K562 (cell line): ENCODE measurements at regions not wholly inside any gene's neighbourhood (a gene's known extent, or its start where the extent isn't known, plus 50 kb on each side); places are given as distances from the start of the nearest gene placed in this dataset.

Experiments used
- ATAC-seq: fragments of 200-7000 bp; cut with Tn5 transposase; 3 replicates; pipeline ENCODE4 v1.9.1; 2020; ENCODE audit warnings: moderate library complexity
- BruUV-seq: library from RNA; stranded (reverse); fragments of 400-500 nt; replicated peaks from 2 replicates; lab custom pipeline; 2021; lab: Mats Ljungman, UMichigan
- CTCF ChIA-PET: fragments of 300-600 bp; formaldehyde crosslinking; extraction: SDS; loops from one replicate; lab custom pipeline; 2021; ENCODE audit warnings: low intra/inter-chr PET ratio; lab: Yijun Ruan, JAX
- POLR2A ChIA-PET: fragments of 300-600, 350-650 bp; sonication (Branson Sonifier 250); formaldehyde crosslinking; extraction: SDS; loops from one replicate; lab custom pipeline; 2021; ENCODE audit warnings: antibody characterized with exemption, inconsistent platforms; lab: Yijun Ruan, JAX
- DNase-seq, 4 experiments: peaks; one replicate each; pipeline versions ENCODE4 v3.0.0 to v3.0.0-alpha.2; 2011 to 2018; ENCODE audit warnings: low spot score in 3 of 4, mixed read lengths in 3 of 4; ENCODE audit errors: extremely low read depth in 1 of 4
- FAIRE-seq: peaks from 2 replicates; lab custom pipeline; 2011; peaks lifted over from hg19 to GRCh38; lab: Jason Lieb, UNC
- H2AFZ ChIP-seq: 2 replicates; pipeline ENCODE4 v1.6.0; 2011; ENCODE audit warnings: low read depth, low read length, control low read depth, inconsistent platforms
- H3K27ac ChIP-seq: fragments of 200-600 bp; 3 replicates; pipeline ENCODE4 v1.8.0; 2011; ENCODE audit warnings: low read depth, mild to moderate bottlenecking, control low read depth, inconsistent platforms, low read length, moderate library complexity, mixed read lengths; ENCODE audit errors: extremely low read depth
- H3K27me3 ChIP-seq, 2 experiments: fragments of 300-600 bp in 1 of 2; 2 replicates in 1 of 2; 3 replicates in 1 of 2; pipeline versions ENCODE4 v1.6.0 to v1.8.0; 2011; ENCODE audit warnings: inconsistent platforms in 2 of 2, low read length in 2 of 2, mild to moderate bottlenecking in 1 of 2, mixed read lengths in 1 of 2, moderate library complexity in 1 of 2; ENCODE audit not compliant: control insufficient read depth in 2 of 2, insufficient read depth in 2 of 2
- H3K36me3 ChIP-seq: fragments of 300-600 bp; 3 replicates; pipeline ENCODE4 v1.8.0; 2011; ENCODE audit warnings: mild to moderate bottlenecking, low read length, inconsistent platforms; ENCODE audit not compliant: control insufficient read depth, insufficient read depth
- H3K4me1 ChIP-seq, 2 experiments: fragments of 200-600 bp in 1 of 2; replicated peaks in 1 of 2; 2 replicates in 1 of 2; 3 replicates in 1 of 2; pipeline versions ENCODE4 v1.5.1 to v1.8.0; 2011; ENCODE audit warnings: inconsistent platforms in 2 of 2, low read length in 2 of 2, mild to moderate bottlenecking in 1 of 2, mixed read lengths in 1 of 2, moderate library complexity in 1 of 2; ENCODE audit not compliant: control insufficient read depth in 2 of 2, insufficient read depth in 2 of 2
- H3K4me2 ChIP-seq: 2 replicates; pipeline ENCODE4 v1.6.1; 2011; ENCODE audit warnings: low read length, control low read depth, inconsistent platforms, mixed read lengths; ENCODE audit not compliant: insufficient read depth
- H3K4me3 ChIP-seq: fragments of 200-600 bp; sonication (generic), shearing (Covaris generic); 2 replicates; pipeline ENCODE4 v1.5.1; 2016; ENCODE audit warnings: control low read depth, inconsistent platforms
- H3K79me2 ChIP-seq: fragments of 200-600 bp; 3 replicates; pipeline ENCODE4 v1.8.0; 2011; ENCODE audit warnings: low read length, inconsistent platforms; ENCODE audit not compliant: control insufficient read depth, insufficient read depth
- H3K9ac ChIP-seq, 2 experiments: 2 replicates each; pipeline versions ENCODE4 v1.6.0 to v1.6.1; 2011; ENCODE audit warnings: low read depth in 2 of 2, low read length in 2 of 2, control low read depth in 1 of 2, inconsistent platforms in 1 of 2, mild to moderate bottlenecking in 1 of 2, mixed read lengths in 1 of 2; ENCODE audit not compliant: insufficient read depth in 1 of 2
- H3K9me1 ChIP-seq: one replicate; pipeline ENCODE4 v1.6.0; 2011; ENCODE audit warnings: inconsistent platforms, mild to moderate bottlenecking, low read length, moderate library complexity; ENCODE audit not compliant: control insufficient read depth, insufficient read depth
- H3K9me3 ChIP-seq: replicated peaks from 2 replicates; pipeline ENCODE4 v1.5.1; 2011; ENCODE audit warnings: low read depth, low read length, inconsistent platforms; ENCODE audit not compliant: control insufficient read depth, insufficient read depth
- H4K20me1 ChIP-seq: replicated peaks from 2 replicates; pipeline ENCODE4 v1.6.1; 2011; ENCODE audit warnings: low read length, inconsistent platforms, mixed read lengths; ENCODE audit not compliant: control insufficient read depth, insufficient read depth
- ARHGAP35 ChIP-seq: fragments of 450-650 bp; IDR thresholded peaks from 2 replicates; pipeline ENCODE4 v1.6.1; 2018; ENCODE audit not compliant: partially characterized antibody
- HOXB6 ChIP-seq: fragments of 250-450 bp; sonication (Bioruptor Pico); IDR thresholded peaks from 2 replicates; pipeline ENCODE4 v1.5.1; 2022; ENCODE audit warnings: mild to moderate bottlenecking, borderline replicate concordance
- MAFF ChIP-seq: IDR thresholded peaks from 2 replicates; pipeline ENCODE4 v1.6.1; 2012; ENCODE audit warnings: low read length, improper control_type of control experiment
- NFYB ChIP-seq: IDR thresholded peaks from 2 replicates; pipeline ENCODE4 v1.6.1; 2011; ENCODE audit warnings: mild to moderate bottlenecking, moderate library complexity; ENCODE audit not compliant: insufficient read length; ENCODE audit errors: extremely low read depth
- POLR2AphosphoS5 ChIP-seq: IDR thresholded peaks from 2 replicates; pipeline ENCODE4 v1.6.1; 2011; ENCODE audit warnings: mild to moderate bottlenecking, low read depth, low read length, moderate library complexity; ENCODE audit not compliant: control insufficient read depth, insufficient read depth
- SMAD1 ChIP-seq: fragments of 150-350 bp; IDR thresholded peaks from 2 replicates; pipeline ENCODE4 v1.6.1; 2014; ENCODE audit warnings: low read length, low read depth; ENCODE audit not compliant: partially characterized antibody
- SMARCA4 ChIP-seq: fragments of 450-650 bp; IDR thresholded peaks from 2 replicates; pipeline ENCODE4 v1.6.1; 2016
- TSC22D4 ChIP-seq: fragments of 450-650 bp; IDR thresholded peaks from 2 replicates; pipeline ENCODE4 v1.6.1; 2016; ENCODE audit warnings: missing genetic modification characterization, missing biosample characterization, control low read depth
- ZNF507 ChIP-seq: conservative IDR thresholded peaks from 2 replicates; pipeline ENCODE4 v1.6.1; 2017; ENCODE audit warnings: missing genetic modification characterization, missing compliant biosample characterization
- ZNF584 ChIP-seq: fragments of 200-800 bp; sonication (Bioruptor generic); IDR thresholded peaks from 2 replicates; pipeline ENCODE4 v1.6.1; 2016; ENCODE audit warnings: low read depth, mild to moderate bottlenecking, missing genetic modification characterization, missing compliant biosample characterization
- ZNF668 ChIP-seq: fragments of 250-450 bp; sonication (Bioruptor Pico); IDR thresholded peaks from 2 replicates; pipeline ENCODE4 v1.8.0; 2022; ENCODE audit warnings: mild to moderate bottlenecking, inconsistent platforms
- WGBS: fragments of 100-300 bp; shearing (Covaris generic); methylation state at CpG from one replicate; pipeline ENCODE4 v1.1.6; 2016; ENCODE audit warnings: low coverage, mixed read lengths; ENCODE audit not compliant: insufficient coverage; ENCODE audit errors: missing lambda C conversion rate; 5-methylcytosine and 5-hydroxymethylcytosine counted together
- in situ Hi-C: fragments of 300-500 bp; cut with MboI; formaldehyde crosslinking; loops from 4 replicates; pipeline ENCODE4 v1.15.0; 2018; ENCODE audit warnings: inconsistent platforms, mixed read lengths
- intact Hi-C: fragments of 100-400 bp; cut with micrococcal nuclease; formaldehyde crosslinking; loops from 2 replicates; pipeline ENCODE4 v1.14.2; 2022
- TF ChIP-seq, protein P1 (sequence below): fragments of 450-650 bp; formaldehyde crosslinking; conservative IDR thresholded peaks from 2 replicates; pipeline ENCODE4 v1.4.0; 2022; ENCODE audit warnings: mild to moderate bottlenecking, missing genetic modification characterization
- TF ChIP-seq, protein P2 (sequence below), 2 experiments: fragments of 200-800 bp in 1 of 2; sonication (Bioruptor generic) in 1 of 2; sonication (generic) in 1 of 2; formaldehyde crosslinking in 1 of 2; IDR thresholded peaks in 1 of 2; conservative IDR thresholded peaks in 1 of 2; 2 replicates each; pipeline versions ENCODE4 v1.5.0 to v1.6.1; 2016 to 2020; ENCODE audit warnings: missing compliant biosample characterization in 1 of 2, missing genetic modification characterization in 1 of 2, missing genetic modification reagents in 1 of 2

DNA sequence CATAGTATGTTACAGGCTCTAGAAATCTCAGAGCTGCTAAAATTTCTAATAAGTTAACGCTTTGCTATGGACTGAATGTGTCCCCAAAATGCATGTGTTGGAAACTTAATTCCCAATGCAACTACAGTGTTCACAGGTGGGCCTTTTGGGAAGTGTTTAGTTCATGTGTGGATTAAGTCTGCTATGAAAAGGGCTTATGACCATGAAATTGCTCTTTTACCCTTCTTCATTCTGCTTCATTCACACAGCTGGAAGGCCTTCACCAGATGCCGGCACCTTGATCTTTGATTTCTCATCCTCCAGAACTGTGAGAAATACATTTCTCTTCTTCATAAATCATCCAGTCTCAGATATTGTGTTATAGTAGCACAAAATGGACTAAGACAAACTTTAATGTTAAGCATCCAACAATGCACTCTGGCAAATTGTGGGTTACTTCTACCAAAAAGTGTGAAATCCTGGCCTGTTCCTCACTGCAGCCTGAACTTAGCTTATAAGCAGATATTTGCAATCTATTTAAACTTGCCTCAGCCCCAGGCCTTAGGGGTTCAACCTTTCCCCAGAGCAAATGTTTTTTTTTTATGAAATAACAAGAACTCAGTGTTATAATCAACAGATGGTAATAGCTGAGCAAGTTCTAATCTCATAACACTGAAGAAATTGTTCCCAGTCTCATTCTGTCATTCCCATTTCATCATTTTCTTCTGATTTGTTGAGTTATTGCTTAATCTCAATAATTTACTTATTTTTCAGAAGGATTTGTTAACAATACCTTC is 523.6 kb downstream of the KIF20B start:
- no peak for DNase-seq
- no peak overlapping the region for H3K4me2 ChIP-seq
- TF ChIP-seq TSC22D4 (tag) (no peak), SMAD1 (no peak)
- TF ChIP-seq, all 486 proteins: peak for 0
- no peaks in the 10 kb centered on the region for H4K20me1 ChIP-seq
- FAIRE-seq (no peak), ATAC-seq (no peak)
- intact Hi-C loops, result no loop called here
- H3K4me3 ChIP-seq, result no peak overlapping the region
- BruUV-seq, result no TSS peak
- 0% methylated on average over 2 of the region's 2 CpGs for WGBS
- H3K4me1 ChIP-seq, result no peaks in the 10 kb centered on the region
- CTCF ChIA-PET, result no interaction called here
- H3K27me3 ChIP-seq, result no peaks in the 10 kb centered on the region
- H3K9ac ChIP-seq, result no peak overlapping the region
- no peak overlapping the region for H3K27ac ChIP-seq
- POLR2A ChIA-PET, result no interaction called here
- H3K9me1 ChIP-seq, result no peaks in the 10 kb centered on the region
- no peaks in the 10 kb centered on the region for H3K79me2 ChIP-seq
- H2AFZ ChIP-seq, result no peak overlapping the region
- no peaks in the 10 kb centered on the region for H3K36me3 ChIP-seq
- in situ Hi-C loops, result no loop called here
- H3K9me3 ChIP-seq, result no peaks in the 10 kb centered on the region

DNA sequence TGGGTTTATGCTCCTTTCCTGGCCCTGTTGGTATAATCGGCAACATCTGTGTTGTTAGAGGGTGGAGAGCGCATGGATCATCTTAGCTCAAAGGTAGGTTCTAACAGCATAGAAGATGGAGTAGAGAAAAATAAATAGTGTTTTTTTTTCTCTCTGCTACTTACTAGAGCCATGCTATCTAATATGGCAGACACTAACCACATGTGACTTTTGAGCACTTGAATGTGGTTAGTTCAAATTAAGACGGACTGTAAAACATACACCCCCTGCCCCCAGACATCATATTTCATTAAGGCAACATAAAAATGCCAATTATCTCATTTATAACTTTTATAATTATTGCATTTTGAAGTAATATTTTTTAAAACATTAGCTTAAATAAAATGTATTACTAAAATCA is 525.1 kb downstream of the KIF20B start:
- no peak overlapping the region for H3K4me3 ChIP-seq
- no peaks in the 10 kb centered on the region for H3K27me3 ChIP-seq
- H3K4me1 ChIP-seq, result no peaks in the 10 kb centered on the region
- in situ Hi-C loops (no loop called here), intact Hi-C loops (no loop called here)
- H2AFZ ChIP-seq, result no peak overlapping the region
- H3K9me3 ChIP-seq, result no peaks in the 10 kb centered on the region
- no peak for ATAC-seq
- H3K79me2 ChIP-seq, result no peaks in the 10 kb centered on the region
- H3K9ac ChIP-seq, result no peak overlapping the region
- no peaks in the 10 kb centered on the region for H3K9me1 ChIP-seq
- H3K36me3 ChIP-seq, result no peaks in the 10 kb centered on the region
- WGBS, result 0% methylated on average over 2 of the region's 3 CpGs
- no peak for FAIRE-seq
- no peak for DNase-seq
- no peak overlapping the region for H3K4me2 ChIP-seq
- no TSS peak for BruUV-seq
- no peaks in the 10 kb centered on the region for H4K20me1 ChIP-seq
- ChIA-PET POLR2A (no interaction called here), CTCF (no interaction called here)
- no peak overlapping the region for H3K27ac ChIP-seq
- TF ChIP-seq ZNF668 (CRISPR knock-in tag), result no peak
- TF ChIP-seq NFYB, result no peak
- TF ChIP-seq ARHGAP35, result no peak
- no peak for TF ChIP-seq MAFF
- TF ChIP-seq ZNF584 (CRISPR knock-in tag), result no peak
- TF ChIP-seq POLR2AphosphoS5, result no peak
- no peak for TF ChIP-seq HOXB6
- TF ChIP-seq, protein P1, sequence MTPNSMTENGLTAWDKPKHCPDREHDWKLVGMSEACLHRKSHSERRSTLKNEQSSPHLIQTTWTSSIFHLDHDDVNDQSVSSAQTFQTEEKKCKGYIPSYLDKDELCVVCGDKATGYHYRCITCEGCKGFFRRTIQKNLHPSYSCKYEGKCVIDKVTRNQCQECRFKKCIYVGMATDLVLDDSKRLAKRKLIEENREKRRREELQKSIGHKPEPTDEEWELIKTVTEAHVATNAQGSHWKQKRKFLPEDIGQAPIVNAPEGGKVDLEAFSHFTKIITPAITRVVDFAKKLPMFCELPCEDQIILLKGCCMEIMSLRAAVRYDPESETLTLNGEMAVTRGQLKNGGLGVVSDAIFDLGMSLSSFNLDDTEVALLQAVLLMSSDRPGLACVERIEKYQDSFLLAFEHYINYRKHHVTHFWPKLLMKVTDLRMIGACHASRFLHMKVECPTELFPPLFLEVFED (CRISPR knock-in tag), result no peak
- TF ChIP-seq SMARCA4, result no peak
- no peak for TF ChIP-seq ZNF507
- TF ChIP-seq, protein P2, sequence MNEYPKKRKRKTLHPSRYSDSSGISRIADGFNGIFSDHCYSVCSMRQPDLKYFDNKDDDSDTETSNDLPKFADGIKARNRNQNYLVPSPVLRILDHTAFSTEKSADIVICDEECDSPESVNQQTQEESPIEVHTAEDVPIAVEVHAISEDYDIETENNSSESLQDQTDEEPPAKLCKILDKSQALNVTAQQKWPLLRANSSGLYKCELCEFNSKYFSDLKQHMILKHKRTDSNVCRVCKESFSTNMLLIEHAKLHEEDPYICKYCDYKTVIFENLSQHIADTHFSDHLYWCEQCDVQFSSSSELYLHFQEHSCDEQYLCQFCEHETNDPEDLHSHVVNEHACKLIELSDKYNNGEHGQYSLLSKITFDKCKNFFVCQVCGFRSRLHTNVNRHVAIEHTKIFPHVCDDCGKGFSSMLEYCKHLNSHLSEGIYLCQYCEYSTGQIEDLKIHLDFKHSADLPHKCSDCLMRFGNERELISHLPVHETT (CRISPR knock-in tag; conservative IDR thresholded peaks at IDR 0.05 in 1 of 2, IDR thresholded peaks at IDR 0.05 in 1 of 2), result no peak
